Smooth muscle cell (in vitro differentiated cells): ENCODE measurements at regions not wholly inside any gene's neighbourhood (a gene's known extent, or its start where the extent isn't known, plus 50 kb on each side); places are given as distances from the start of the nearest gene placed in this dataset.

ENCODE experiments used
- DNase-seq: peaks from one replicate; lab custom pipeline; 2025; ENCODE audit not compliant: unreplicated experiment; lab: John Stamatoyannopoulos, UW
- H2AFZ ChIP-seq: fragments of 200-600 bp; sonication (generic); 2 replicates; pipeline ENCODE4 v1.6.0; 2016; ENCODE audit warnings: antibody characterized with exemption, low read depth, mild to moderate bottlenecking
- H3F3A ChIP-seq: fragments of 200-600 bp; sonication (generic); 2 replicates; pipeline ENCODE4 v1.6.0; 2017; ENCODE audit warnings: antibody characterized with exemption, low read depth
- H3K27ac ChIP-seq: fragments of 200-600 bp; sonication (generic); 2 replicates; pipeline ENCODE4 v1.5.1; 2016; ENCODE audit warnings: low read depth, mild to moderate bottlenecking
- H3K27me3 ChIP-seq: fragments of 200-600 bp; sonication (generic); 2 replicates; pipeline ENCODE4 v1.6.1; 2016; ENCODE audit warnings: low read depth, mild to moderate bottlenecking
- H3K36me3 ChIP-seq: fragments of 200-600 bp; sonication (generic); 2 replicates; pipeline ENCODE4 v1.5.1; 2016; ENCODE audit warnings: low read depth
- H3K4me1 ChIP-seq: fragments of 200-600 bp; sonication (generic); 2 replicates; pipeline ENCODE4 v1.5.1; 2016; ENCODE audit warnings: low read depth
- H3K4me2 ChIP-seq: fragments of 200-600 bp; sonication (generic); 2 replicates; pipeline ENCODE4 v1.6.0; 2016; ENCODE audit warnings: mild to moderate bottlenecking
- H3K4me3 ChIP-seq: fragments of 200-600 bp; sonication (generic); 2 replicates; pipeline ENCODE4 v1.5.1; 2016; ENCODE audit warnings: mild to moderate bottlenecking
- H3K79me2 ChIP-seq: fragments of 200-600 bp; sonication (generic); 2 replicates; pipeline ENCODE4 v1.6.0; 2016; ENCODE audit warnings: low read depth, mild to moderate bottlenecking
- H3K9ac ChIP-seq: fragments of 200-600 bp; sonication (generic); 2 replicates; pipeline ENCODE4 v1.6.0; 2016; ENCODE audit warnings: low read depth
- H3K9me3 ChIP-seq: fragments of 200-600 bp; sonication (generic); replicated peaks from 2 replicates; pipeline ENCODE4 v1.5.1; 2016; ENCODE audit warnings: low read depth
- H4K20me1 ChIP-seq: fragments of 200-600 bp; sonication (generic); 2 replicates; pipeline ENCODE4 v1.6.0; 2016; ENCODE audit warnings: low read depth
- CTCF ChIP-seq: fragments of 200-600 bp; sonication (generic); IDR thresholded peaks from 2 replicates; pipeline ENCODE4 v1.5.1; 2017; ENCODE audit warnings: borderline replicate concordance, mild to moderate bottlenecking, antibody characterized with exemption; ENCODE audit not compliant: insufficient read depth, poor library complexity, severe bottlenecking
- WGBS: methylation state at CpG from one replicate; pipeline ENCODE4 v1.1.7; 2016; ENCODE audit warnings: low lambda C conversion rate; 5-methylcytosine and 5-hydroxymethylcytosine counted together

- no peaks in the 10 kb centered on the region for H3K9me3 ChIP-seq
- no peak overlapping the region for H3K4me3 ChIP-seq
- H4K20me1 ChIP-seq: no peaks in the 10 kb centered on the region
- 7% methylated on average over 8 of the region's 8 CpGs for WGBS
- H3K27ac ChIP-seq: peak overlapping the region; percentile 92
- H3F3A ChIP-seq: peaks cover 9% of the 10 kb centered on the region
- H2AFZ ChIP-seq: peak overlapping the region; percentile 56
- no peaks in the 10 kb centered on the region for H3K27me3 ChIP-seq
- peak overlapping the region; percentile 52 for H3K9ac ChIP-seq
- H3K4me1 ChIP-seq: peaks cover 31% of the 10 kb centered on the region
- H3K4me2 ChIP-seq: peak overlapping the region; percentile 74
- TF ChIP-seq CTCF: no peak
- H3K79me2 ChIP-seq: no peaks in the 10 kb centered on the region
- H3K36me3 ChIP-seq: no peaks in the 10 kb centered on the region
- DNase-seq: peak; percentile 2
Observed at GRCh38 chr2:226478109-226478809, 321.4 kb downstream of the IRS1 start.

GRCh38 chr2:226477221-226478108 is 322.2 kb downstream of the IRS1 start:
- peak overlapping the region; percentile 56 for H2AFZ ChIP-seq
- DNase-seq: no peak
- H3F3A ChIP-seq: peaks cover 9% of the 10 kb centered on the region
- H3K27ac ChIP-seq: peak overlapping the region; percentile 92
- H3K79me2 ChIP-seq: no peaks in the 10 kb centered on the region
- no peak overlapping the region for H3K4me3 ChIP-seq
- no peaks in the 10 kb centered on the region for H3K9me3 ChIP-seq
- peak overlapping the region; percentile 52 for H3K9ac ChIP-seq
- H4K20me1 ChIP-seq: no peaks in the 10 kb centered on the region
- WGBS: 64% methylated on average over 10 of the region's 10 CpGs
- H3K4me2 ChIP-seq: peak overlapping the region; percentile 74
- no peak for TF ChIP-seq CTCF
- H3K4me1 ChIP-seq: peaks cover 23% of the 10 kb centered on the region
- H3K27me3 ChIP-seq: no peaks in the 10 kb centered on the region
- H3K36me3 ChIP-seq: no peaks in the 10 kb centered on the region

- Histone ChIP-seq H3K9me3 (no peaks in the 10 kb centered on the region), H4K20me1 (no peaks in the 10 kb centered on the region), H3K79me2 (no peaks in the 10 kb centered on the region), H3K4me3 (no peak overlapping the region), H3K9ac (no peak overlapping the region), H3K4me2 (no peak overlapping the region), H3K27me3 (no peaks in the 10 kb centered on the region), H3K4me1 (peaks cover 14% of the 10 kb centered on the region), H3K27ac (no peak overlapping the region), H3F3A (peaks cover 9% of the 10 kb centered on the region), H3K36me3 (no peaks in the 10 kb centered on the region), H2AFZ (no peak overlapping the region)
- 36% methylated on average over 2 of the region's 2 CpGs for WGBS
- DNase-seq: no peak
- TF ChIP-seq CTCF: no peak
Observed at GRCh38 chr2:226475650-226476049, 324.0 kb downstream of the IRS1 start.
